T-helper 2 cell treated with Interferon-gamma antibody and Interleukin-4, amounts not matched to agents 5 μg/mL and 100 μg/mL, for 36 hours (primary cell): ENCODE measurements at regions not wholly inside any gene's neighbourhood (a gene's known extent, or its start where the extent isn't known, plus 50 kb on each side); places are given as distances from the start of the nearest gene placed in this dataset.

Source experiments
- DNase-seq: peaks from one replicate; pipeline ENCODE4 v3.0.0; 2021; ENCODE audit warnings: low spot score
- H3K27ac Mint-ChIP-seq: one replicate; pipeline ENCODE4 v1.8.0; 2021; ENCODE audit warnings: mild to moderate bottlenecking, mixed read lengths
- H3K27me3 Mint-ChIP-seq: one replicate; pipeline ENCODE4 v1.8.0; 2021; ENCODE audit warnings: low read depth, mixed read lengths
- H3K36me3 Mint-ChIP-seq: one replicate; pipeline ENCODE4 v1.8.0; 2021; ENCODE audit warnings: low read depth, mixed read lengths
- H3K4me1 Mint-ChIP-seq: one replicate; pipeline ENCODE4 v1.8.0; 2021; ENCODE audit warnings: low read depth, mixed read lengths
- H3K4me3 Mint-ChIP-seq: one replicate; pipeline ENCODE4 v1.8.0; 2022; ENCODE audit warnings: mild to moderate bottlenecking, moderate library complexity, mixed read lengths
- H3K9me3 Mint-ChIP-seq: one replicate; pipeline ENCODE4 v1.8.0; 2021; ENCODE audit warnings: mixed read lengths

- Mint-ChIP-seq H3K36me3 (no peaks in the 10 kb centered on the region), H3K4me3 (no peak overlapping the region), H3K27me3 (no peaks in the 10 kb centered on the region), H3K4me1 (no peaks in the 10 kb centered on the region), H3K27ac (no peak overlapping the region), H3K9me3 (peaks cover 27% of the 10 kb centered on the region)
- peak; percentile 10 for DNase-seq
These were observed 56.7 kb upstream of the RAB38 start for GRCh38 chr11:88231894-88232482.

- DNase-seq = no peak
- no peaks in the 10 kb centered on the region for H3K36me3 Mint-ChIP-seq
- H3K9me3 Mint-ChIP-seq = peaks cover 45% of the 10 kb centered on the region
- no peaks in the 10 kb centered on the region for H3K4me1 Mint-ChIP-seq
- H3K27me3 Mint-ChIP-seq = no peaks in the 10 kb centered on the region
- H3K4me3 Mint-ChIP-seq = no peak overlapping the region
- H3K27ac Mint-ChIP-seq = no peak overlapping the region
These were observed 54.1 kb upstream of the RAB38 start for GRCh38 chr11:88229303-88229702.
